ENCODE measurements at regions not wholly inside any gene's neighbourhood (a gene's known extent, or its start where the extent isn't known, plus 50 kb on each side); places are given as distances from the start of the nearest gene placed in this dataset.

- TF ChIP-seq ZNF274 (IDR thresholded peaks at IDR 0.05; ENCODE audit: low read depth, low read length) (no peak), YY1 (IDR thresholded peaks at IDR 0.05; ENCODE audit: insufficient read depth, insufficient read length) (no peak)
Measured at GRCh38 chr1:115219927-115220326, 118.1 kb downstream of the NGF start.
